ENCODE measurements at regions not wholly inside any gene's neighbourhood (a gene's known extent, or its start where the extent isn't known, plus 50 kb on each side); places are given as distances from the start of the nearest gene placed in this dataset.
"Not testable (repeated sequence)": the region's sequence is repeated elsewhere in the genome, so short reads cannot be mapped to it uniquely, and the experiment has no call there.

DNA sequence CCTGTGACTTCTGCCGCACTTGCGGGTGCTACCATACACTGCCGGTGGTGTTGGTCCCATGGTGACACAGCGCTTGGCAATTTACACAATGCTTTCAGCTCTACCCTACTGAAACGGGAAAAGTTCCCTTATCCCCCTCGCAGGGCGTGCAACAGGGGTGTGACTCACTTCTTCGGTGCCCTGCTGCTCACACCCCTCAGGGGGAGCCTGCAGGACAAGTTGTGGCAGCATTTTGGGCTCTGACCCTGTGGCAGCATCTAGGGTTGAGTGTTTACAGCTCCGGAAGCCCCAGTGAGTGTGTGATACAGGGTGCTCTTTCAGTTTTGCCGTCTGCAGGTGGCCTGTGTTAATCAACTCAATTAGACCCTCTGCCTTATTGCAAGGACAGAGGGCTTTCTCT lies 324.7 kb upstream of the RGMA start:
- DNase-seq = no peak

DNA sequence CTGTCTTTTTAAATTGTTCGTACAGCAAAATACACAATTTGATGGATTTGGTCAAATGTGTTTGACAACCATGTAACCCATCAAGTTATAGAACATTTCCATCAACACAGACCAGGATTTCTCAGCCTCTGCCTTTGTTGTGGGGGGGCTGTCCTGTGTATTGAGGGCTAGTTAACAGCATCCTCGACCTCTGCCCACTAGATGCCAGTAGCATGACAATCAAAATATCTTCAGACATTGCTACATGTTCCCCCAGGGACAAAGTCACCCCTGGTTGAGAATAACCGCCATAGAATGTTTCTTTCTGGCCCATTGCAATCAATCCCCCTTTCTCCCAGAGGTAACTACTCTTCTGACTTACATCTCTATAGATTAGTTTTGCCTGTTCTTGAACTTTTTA lies 310.1 kb upstream of the RGMA start:
- no peak for DNase-seq

DNA sequence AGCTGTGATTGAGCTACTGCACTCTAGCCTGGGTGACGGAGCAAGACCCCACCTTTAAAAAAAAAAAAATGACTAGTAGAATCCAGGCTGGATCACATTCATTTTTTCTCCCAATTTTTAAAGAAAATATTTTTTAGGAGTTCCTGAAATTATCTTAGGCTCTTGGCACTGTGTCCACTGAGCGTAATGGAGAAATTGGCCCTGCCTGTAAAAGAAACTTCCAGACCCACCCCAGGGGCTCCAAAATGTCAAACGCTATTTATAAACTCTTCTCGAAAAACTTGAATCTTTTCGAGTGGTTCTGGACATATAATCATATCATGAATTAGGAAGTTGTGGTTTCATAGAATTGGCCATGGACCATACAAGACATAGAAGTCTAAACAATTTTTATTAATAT lies 300.2 kb upstream of the RGMA start:
- DNase-seq = no peak

DNA sequence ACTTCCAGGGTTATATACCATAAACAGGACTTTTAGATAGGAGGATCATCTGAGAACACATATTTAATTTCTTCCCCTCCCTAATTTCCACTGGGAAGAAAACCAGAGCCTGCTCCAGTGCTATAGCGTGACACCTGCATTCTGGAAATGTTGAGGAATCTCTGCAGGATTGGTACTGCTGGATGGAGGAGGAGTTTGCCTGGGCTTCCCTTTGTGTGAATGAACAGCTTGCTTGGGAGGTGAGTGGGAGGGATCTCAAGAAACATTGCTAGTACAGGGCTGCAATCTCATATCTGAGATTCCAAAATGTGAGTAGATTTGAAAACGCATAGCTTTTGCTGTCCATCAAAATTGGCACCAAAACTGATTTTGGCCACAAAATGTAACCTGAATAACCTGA lies 295.9 kb upstream of the RGMA start:
- no peak for DNase-seq

DNA sequence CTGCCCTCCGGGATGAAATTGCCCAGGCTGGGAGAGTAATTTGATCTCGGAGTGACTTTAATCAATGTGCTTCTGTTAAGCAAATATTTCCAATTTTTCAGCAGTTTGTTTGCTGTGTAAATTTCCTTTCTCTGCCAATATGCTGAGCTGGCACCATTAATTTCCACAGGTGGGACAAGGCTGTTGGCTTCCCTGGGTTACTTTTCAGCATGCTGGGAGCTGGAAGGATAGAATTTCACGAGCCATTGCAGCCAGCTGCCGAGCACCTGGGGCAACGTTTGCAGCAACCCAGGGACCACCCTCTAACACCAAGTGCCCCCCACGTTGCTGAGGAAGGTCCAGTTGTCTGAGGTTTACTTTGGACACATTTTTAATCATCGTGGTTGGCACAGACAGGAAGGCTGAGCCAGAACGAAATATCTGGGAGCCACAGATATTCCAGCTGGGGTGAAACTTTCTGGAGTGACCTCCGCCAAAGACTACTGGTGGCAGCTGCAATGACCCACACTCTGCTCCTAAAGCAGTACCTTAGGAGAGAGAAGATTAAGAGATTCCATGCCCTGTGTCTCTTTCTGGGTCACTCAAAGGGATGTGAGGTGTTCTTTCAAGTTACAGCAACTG lies 293.3 kb upstream of the RGMA start:
- no peak for DNase-seq

DNA sequence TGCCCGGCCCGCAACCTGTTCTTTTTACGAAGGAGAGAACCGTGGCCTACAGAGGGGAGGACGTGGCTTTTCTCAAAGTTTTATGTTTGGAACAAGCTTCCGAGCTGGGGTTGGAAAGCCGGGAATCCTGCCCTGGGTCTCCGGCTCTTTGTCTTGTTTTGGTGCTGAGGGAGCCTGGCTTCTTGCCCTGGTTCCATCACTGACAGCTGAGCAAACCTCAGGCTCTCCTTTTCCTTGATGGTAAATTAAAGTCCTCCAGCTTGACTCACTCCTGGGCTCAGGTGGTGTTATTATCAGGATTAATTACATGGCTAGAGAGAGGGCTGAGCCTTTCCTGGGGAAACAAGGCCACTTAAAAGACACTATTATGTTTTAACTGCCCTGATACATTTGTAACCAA lies 289.5 kb upstream of the RGMA start:
- no peak for DNase-seq

DNA sequence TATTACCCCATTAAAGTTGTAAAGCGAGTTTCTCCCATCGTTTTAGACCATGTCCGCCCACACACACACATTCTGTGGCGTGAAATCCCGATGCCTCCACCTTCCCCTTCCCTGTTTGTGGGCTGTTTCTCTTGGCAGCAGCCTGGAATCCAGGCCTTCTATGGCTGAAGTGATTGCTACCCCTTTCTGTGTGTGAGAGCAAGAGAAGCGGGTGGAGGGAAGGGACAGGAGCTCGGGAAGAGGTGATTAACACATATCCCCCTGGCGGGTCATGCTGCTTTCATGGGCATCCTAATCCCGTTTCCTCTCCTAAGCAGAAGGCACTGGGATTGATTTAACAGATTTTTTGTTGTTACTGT lies 283.8 kb upstream of the RGMA start:
- DNase-seq = no peak

DNA sequence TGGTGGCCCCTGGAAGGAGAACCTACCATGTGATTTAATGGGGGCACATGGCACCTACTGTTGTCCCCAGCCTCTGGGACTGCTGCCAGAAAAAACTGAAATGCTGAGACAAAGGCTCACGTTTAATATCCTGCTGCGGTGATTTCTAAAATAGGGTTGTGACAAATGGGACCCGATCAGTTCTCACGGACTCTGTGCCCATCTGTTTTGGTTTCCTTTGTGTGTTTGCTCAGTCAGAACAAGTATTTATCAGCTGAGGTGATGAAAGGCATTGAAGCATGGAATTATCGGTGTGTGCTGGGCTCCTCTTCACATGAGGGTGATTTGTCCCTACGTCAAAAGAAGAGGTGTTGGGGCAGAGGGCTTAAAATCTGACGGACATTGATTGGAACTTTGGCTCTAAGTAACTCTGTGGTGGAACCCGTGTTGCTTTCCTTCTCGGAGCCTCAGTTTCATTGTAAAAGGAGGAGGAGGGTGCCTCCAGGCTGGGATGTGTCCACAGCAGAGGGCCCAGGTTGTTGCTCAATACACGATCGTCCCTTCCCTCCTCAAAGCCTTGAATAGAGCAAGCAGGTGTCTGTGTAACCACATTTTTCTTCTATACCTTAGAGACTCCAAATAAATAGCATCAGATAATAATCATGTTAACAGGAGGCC lies 283.3 kb upstream of the RGMA start:
- DNase-seq = no peak

DNA sequence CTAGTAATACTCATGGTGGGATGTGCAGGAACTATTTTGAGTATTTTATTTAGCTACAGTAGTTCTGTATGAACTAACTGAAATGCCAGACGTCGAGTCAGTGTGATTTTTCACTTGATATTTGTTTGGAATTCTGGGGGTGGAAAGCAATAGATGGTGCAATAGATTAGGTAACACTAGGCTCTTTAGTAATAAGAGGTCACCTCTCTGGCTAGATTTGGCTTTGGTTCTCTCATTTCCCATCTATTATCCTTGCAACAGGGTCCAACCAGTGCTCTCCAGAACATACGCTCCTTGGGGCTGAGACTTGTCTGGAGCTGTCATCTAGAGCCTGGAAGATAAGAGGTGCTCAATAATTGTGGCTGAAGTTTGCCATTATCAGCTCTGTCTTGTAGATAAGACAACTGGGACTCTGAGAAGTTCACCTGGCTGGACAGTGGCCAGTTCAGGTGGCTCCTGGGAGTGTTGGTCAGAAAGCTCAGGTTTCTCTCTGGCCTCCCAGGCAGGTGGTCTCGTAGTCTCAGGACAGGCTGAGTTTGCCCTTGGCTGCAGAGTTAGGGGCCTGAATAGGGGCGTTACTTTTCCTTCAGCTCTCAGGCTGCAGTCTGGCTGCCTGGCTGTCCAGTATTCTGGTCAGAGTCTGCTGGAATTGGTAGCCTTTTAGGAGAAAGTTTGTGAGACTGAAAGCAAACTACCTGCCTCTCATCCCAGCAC lies 277.5 kb upstream of the RGMA start:
- DNase-seq = no peak

DNA sequence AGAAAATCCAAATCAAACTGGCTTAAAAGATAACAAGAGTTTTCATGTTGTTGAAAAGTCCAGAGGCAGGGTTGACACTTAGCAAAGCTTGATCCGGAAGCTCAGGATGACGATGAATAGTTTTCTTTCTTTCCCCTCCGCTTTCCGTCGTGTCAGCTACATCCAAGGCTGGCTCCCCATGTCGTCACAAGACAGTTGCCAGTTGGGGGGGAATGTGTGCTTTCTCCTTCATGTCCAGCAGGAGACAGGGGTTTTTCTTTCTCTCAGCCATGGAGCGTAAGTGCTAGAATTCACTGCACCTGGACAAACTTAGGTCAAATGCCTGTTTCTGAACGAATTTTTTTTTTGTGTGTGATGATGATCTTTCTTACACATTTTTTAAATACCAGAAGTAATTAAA lies 273.8 kb upstream of the RGMA start:
- no peak for DNase-seq

DNA sequence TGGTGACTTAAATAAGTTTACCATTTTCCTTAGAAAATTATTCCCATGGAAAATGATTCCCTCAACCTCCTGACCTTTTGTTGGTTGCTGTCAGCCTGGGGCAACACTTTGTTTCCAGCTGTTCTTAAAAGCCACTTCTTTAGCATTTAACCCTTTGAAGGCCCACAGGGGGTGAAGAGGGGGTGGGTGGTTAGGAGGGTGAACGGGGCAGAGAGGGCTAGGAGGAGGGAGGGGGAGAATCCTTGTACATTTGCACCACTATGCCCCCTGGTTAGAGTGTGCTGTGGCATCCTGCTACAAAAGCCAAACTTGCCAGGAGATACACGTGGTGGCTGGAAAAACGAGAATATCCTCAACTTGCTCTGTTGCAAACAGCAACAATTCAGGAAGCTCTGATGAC lies 273.2 kb upstream of the RGMA start:
- DNase-seq = no peak

DNA sequence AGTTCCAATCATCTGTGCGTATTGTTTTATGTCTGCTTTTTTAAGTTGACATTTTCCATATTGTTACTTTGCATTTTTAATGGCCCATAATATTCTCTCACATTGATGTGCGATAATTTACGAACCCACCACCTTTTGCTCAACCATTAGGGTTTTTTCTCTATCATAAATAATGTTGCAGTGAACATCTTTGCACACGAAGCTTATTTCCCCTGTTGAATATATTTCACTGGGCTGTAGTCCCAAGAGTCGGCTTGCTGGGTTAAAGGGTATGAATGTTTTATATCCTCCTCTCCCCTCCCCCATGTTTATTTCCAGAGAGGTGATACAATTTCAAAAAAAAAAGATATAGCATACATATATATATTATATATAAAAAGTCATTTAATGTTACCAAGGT lies 272.7 kb upstream of the RGMA start:
- DNase-seq = no peak

DNA sequence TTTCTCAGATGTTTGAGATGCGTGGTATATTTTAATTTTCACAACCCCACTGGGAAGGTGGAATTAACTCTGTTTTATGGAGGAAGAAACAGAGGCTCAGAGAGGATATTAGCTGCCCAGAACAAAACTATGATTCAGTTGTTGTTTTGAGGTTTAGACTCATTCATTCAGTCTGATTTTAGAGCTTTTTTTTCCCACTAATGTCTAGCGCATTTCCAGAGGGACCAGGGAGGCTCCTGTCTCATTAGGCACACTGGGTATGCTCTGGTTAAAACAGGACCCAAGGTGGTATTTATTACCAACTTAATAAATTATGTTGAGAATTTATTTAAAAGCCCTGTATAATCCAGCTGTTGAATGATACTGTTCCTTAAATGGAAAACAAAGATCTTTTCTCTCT lies 272.0 kb upstream of the RGMA start:
- DNase-seq = no peak

DNA sequence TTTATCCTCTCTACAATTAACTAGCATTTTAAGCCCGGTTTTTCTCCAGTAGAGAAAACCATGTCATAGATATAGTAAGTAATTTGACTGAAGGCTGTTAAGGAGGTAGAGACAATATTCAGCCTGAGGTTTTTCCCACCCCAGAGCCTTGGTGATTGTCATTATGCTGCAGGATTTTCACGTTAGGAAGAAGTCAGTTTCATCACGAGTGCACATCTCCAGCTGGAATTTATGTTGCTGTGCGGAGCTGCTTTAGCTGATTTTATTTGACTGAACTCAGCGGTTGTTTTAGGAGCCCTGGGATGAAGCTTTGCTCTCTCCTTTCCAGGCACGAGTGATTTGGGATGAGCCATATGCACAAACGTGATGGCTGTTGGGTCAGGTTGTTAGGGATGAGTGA lies 271.3 kb upstream of the RGMA start:
- DNase-seq = no peak

DNA sequence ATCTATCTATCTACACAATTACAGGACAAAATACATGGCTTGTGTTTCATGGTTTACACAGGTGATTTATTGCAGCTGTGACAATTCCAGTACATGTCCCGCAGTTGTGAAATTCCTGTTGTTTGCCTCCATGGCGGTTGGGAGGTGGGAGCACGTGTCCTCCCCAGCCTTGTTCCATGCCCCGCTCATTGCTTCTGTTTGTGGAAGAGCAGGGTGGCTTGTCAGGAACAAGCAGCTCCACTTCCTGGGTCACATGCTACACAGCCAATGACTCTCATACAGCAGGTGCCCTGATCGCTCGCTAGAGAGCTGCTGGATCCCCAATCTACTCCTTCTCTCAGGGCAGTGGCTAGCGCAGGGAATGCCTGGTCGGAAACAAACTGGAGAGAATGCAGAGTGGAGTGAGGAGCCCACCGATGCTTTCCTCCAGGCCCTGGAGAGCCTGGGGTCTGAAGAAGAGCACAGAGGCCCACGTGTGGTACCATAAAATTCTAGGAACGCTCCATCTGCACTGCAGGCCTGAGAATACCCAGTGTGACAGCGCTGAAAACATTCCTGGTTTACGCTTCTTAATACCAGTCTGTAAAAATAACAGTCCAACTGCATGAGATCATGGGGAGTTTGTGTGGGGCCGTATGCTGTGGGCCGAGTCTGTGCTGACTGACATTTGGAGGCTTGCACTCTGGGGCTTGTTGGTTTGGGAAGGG lies 270.6 kb upstream of the RGMA start:
- no peak for DNase-seq

DNA sequence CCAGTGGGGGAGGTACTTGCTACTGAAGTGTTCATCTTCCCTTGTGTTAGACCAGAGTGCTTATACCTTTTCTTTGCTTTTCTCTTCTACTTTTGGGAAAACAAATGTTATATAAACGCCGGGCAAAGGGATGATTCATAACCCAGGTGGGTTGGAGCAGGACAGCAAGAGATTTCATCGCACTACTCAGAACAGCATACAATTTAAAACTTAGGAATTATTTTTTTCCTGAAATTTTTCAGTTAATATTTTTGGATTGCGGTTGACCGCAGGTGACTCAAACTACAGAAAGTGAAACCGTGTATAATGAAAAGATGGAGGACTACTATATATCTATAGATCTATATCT lies 270.0 kb upstream of the RGMA start:
- no peak for DNase-seq

DNA sequence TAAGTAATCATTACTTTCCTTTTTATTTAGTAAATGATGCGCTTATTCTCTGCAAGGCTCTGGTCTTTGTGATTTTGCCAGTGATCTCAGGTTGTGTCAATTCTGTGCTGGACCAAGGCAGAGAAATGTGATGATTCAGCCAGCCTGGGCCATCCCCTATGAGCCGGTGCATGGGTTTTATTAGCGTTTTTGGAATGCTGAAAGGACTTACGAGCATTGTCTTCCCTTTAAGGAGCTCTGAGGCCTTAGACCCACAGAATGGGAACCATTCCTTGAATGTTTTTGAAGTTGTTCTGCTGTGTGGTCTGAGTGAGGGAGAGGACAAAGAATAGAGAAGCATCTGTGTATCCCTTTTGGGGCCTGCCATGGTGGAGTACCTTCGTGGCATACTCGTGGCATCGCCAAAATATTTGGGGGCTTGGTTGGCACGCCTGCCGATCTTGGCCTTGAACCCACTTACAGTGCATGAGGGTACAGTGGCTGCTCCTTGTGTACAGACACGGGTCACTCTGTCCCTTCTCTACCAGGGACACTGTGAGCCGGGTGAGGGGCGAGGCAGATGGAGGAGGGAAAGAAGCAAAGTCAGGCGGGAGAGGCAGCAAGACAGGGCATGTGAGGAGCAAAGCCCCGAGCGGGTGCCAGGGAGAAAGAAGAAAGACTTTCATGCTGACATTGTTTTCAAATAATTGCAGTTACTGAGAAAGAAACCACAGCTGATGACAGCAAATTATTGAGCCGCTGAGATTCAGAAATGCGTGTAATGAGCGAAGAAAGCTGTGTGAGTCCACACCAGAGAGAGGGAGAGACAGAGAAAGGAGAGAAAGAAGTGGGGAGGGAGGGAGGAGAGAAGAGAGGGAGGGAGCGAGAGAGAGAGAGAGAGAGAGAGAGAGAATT lies 269.4 kb upstream of the RGMA start:
- DNase-seq = no peak

DNA sequence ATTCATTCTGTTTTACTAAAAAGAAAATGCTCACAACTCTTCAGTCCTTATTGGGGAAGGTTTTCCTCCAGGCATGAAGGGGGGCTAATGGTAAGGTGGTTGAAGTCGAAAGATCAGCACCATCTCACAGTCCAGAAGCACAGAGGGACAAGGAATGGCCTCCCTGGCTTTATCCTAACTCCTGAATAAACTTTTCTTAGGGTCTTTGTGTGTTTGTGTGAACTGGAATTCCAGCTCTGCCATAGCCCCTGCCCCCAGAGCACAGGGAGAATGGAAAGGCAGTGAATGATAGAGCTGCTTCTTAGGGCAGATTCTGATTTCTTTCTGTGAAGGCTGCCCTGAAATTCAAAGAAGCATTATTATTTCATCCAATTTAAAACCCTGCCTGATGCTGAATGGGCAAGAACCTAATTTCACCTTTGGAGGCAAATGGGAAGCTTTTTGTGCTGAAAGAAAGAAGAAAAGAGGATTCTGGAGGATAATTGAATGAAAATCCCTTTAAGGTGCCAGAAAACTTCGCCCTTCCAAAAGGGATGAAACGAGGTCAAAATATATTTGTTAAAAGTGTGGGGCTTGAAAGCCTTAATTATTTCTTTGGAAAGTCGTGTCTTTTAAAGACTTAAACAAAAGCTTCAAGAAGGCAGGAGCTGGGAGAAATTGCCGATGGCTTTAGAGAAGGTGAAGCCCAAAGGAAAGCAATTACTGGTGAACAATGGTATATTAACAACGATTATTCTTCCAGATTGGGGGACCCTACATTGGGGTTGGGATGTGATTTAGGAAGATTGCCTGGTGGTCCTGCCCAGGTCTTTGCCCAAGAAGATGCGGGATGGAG lies 259.9 kb upstream of the RGMA start:
- DNase-seq = no peak

DNA sequence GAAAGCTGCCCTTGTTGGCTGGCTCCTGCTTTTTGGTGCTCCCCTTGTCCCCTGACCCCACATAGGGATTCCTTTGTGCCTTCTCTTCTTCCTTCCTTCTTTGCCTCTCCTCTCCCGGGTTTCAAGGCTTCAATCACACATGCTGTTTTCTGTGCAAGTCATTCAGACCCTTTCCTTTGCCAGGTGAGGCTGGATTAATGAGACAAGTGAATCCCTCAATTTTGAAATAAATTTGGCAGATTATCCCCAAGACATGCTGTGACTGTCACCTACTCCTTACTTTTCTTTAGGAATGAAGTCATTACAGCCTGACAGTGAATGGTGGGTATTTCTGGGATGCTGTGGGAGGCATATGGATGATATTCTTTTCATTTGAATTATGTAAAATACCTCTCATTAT lies 259.0 kb upstream of the RGMA start:
- no peak for DNase-seq

DNA sequence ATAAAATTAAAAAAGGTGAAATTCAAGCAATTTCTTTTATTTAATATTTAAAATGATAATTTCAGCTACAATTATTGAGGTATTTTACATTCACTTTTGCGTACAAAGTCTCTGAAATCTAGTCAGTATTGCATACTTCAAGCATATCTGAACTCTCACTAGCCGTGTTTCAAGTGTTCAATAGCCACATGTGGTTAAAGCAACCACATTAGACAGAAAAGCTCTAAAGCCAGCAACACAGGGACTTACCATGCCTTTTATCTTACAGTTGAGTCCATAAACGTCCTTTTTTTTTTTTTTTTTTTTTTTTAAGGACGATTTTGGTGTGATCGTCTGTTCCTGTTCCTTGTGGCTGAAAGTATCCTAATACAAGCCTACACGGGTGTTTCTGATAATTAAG lies 257.0 kb upstream of the RGMA start:
- no peak for DNase-seq

DNA sequence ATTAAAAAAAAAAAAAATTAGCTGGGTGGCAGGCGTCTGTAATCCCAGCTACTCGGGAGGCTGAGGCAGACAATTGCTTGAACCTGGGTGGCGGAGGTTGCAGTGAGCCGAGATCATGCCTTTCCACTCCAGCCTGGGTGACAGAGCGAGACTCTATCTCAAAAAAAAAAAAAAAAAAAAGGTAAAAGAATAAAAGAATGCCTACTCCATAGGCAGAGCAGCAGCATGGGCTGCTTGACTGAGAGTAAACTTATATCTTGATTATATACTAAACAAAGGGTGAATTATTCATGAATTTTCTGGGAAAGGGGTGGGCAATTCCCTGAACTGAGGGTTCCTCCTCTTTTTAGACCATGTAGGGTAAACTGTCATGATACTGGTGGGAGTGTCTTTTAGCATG lies 254.4 kb upstream of the RGMA start:
- not testable (repeated sequence) for DNase-seq

DNA sequence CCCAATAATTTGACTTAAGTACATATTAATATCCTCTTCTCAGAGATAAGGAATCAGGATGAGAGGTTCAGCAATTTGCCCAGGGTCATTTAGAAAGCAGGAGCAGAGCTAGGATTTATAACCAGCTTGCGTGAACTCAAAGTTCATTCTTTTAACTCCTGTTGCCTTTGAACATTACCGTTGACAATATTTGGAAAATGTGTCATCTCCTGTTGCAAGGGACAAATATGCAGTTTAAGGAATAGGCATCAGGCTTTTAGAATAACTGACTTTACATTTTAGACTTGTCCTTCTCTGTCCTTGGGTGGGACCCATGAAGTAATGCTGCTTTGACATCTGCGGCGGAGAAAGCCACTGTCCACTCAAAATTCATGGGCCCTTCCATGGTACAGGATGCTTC lies 252.2 kb upstream of the RGMA start:
- no peak for DNase-seq
